K562 (cell line): ENCODE measurements at regions not wholly inside any gene's neighbourhood (a gene's known extent, or its start where the extent isn't known, plus 50 kb on each side); places are given as distances from the start of the nearest gene placed in this dataset.

Experiments used
- ATAC-seq: fragments of 200-7000 bp; cut with Tn5 transposase; 3 replicates; pipeline ENCODE4 v1.9.1; 2020; ENCODE audit warnings: moderate library complexity
- BruUV-seq: library from RNA; stranded (reverse); fragments of 400-500 nt; replicated peaks from 2 replicates; lab custom pipeline; 2021; lab: Mats Ljungman, UMichigan
- CTCF ChIA-PET: fragments of 300-600 bp; formaldehyde crosslinking; extraction: SDS; loops from one replicate; lab custom pipeline; 2021; ENCODE audit warnings: low intra/inter-chr PET ratio; lab: Yijun Ruan, JAX
- POLR2A ChIA-PET: fragments of 300-600, 350-650 bp; sonication (Branson Sonifier 250); formaldehyde crosslinking; extraction: SDS; loops from one replicate; lab custom pipeline; 2021; ENCODE audit warnings: antibody characterized with exemption, inconsistent platforms; lab: Yijun Ruan, JAX
- DNase-seq, 4 experiments: peaks; one replicate each; pipeline versions ENCODE4 v3.0.0 to v3.0.0-alpha.2; 2011 to 2018; ENCODE audit warnings: low spot score in 3 of 4, mixed read lengths in 3 of 4; ENCODE audit errors: extremely low read depth in 1 of 4
- FAIRE-seq: peaks from 2 replicates; lab custom pipeline; 2011; peaks lifted over from hg19 to GRCh38; lab: Jason Lieb, UNC
- H2AFZ ChIP-seq: 2 replicates; pipeline ENCODE4 v1.6.0; 2011; ENCODE audit warnings: low read depth, low read length, control low read depth, inconsistent platforms
- H3K27ac ChIP-seq: fragments of 200-600 bp; 3 replicates; pipeline ENCODE4 v1.8.0; 2011; ENCODE audit warnings: low read depth, mild to moderate bottlenecking, control low read depth, inconsistent platforms, low read length, moderate library complexity, mixed read lengths; ENCODE audit errors: extremely low read depth
- H3K27me3 ChIP-seq, 2 experiments: fragments of 300-600 bp in 1 of 2; 2 replicates in 1 of 2; 3 replicates in 1 of 2; pipeline versions ENCODE4 v1.6.0 to v1.8.0; 2011; ENCODE audit warnings: inconsistent platforms in 2 of 2, low read length in 2 of 2, mild to moderate bottlenecking in 1 of 2, mixed read lengths in 1 of 2, moderate library complexity in 1 of 2; ENCODE audit not compliant: control insufficient read depth in 2 of 2, insufficient read depth in 2 of 2
- H3K36me3 ChIP-seq: fragments of 300-600 bp; 3 replicates; pipeline ENCODE4 v1.8.0; 2011; ENCODE audit warnings: mild to moderate bottlenecking, low read length, inconsistent platforms; ENCODE audit not compliant: control insufficient read depth, insufficient read depth
- H3K4me1 ChIP-seq, 2 experiments: fragments of 200-600 bp in 1 of 2; replicated peaks in 1 of 2; 2 replicates in 1 of 2; 3 replicates in 1 of 2; pipeline versions ENCODE4 v1.5.1 to v1.8.0; 2011; ENCODE audit warnings: inconsistent platforms in 2 of 2, low read length in 2 of 2, mild to moderate bottlenecking in 1 of 2, mixed read lengths in 1 of 2, moderate library complexity in 1 of 2; ENCODE audit not compliant: control insufficient read depth in 2 of 2, insufficient read depth in 2 of 2
- H3K4me2 ChIP-seq: 2 replicates; pipeline ENCODE4 v1.6.1; 2011; ENCODE audit warnings: low read length, control low read depth, inconsistent platforms, mixed read lengths; ENCODE audit not compliant: insufficient read depth
- H3K4me3 ChIP-seq: fragments of 200-600 bp; sonication (generic), shearing (Covaris generic); 2 replicates; pipeline ENCODE4 v1.5.1; 2016; ENCODE audit warnings: control low read depth, inconsistent platforms
- H3K79me2 ChIP-seq: fragments of 200-600 bp; 3 replicates; pipeline ENCODE4 v1.8.0; 2011; ENCODE audit warnings: low read length, inconsistent platforms; ENCODE audit not compliant: control insufficient read depth, insufficient read depth
- H3K9ac ChIP-seq, 2 experiments: 2 replicates each; pipeline versions ENCODE4 v1.6.0 to v1.6.1; 2011; ENCODE audit warnings: low read depth in 2 of 2, low read length in 2 of 2, control low read depth in 1 of 2, inconsistent platforms in 1 of 2, mild to moderate bottlenecking in 1 of 2, mixed read lengths in 1 of 2; ENCODE audit not compliant: insufficient read depth in 1 of 2
- H3K9me1 ChIP-seq: one replicate; pipeline ENCODE4 v1.6.0; 2011; ENCODE audit warnings: inconsistent platforms, mild to moderate bottlenecking, low read length, moderate library complexity; ENCODE audit not compliant: control insufficient read depth, insufficient read depth
- H3K9me3 ChIP-seq: replicated peaks from 2 replicates; pipeline ENCODE4 v1.5.1; 2011; ENCODE audit warnings: low read depth, low read length, inconsistent platforms; ENCODE audit not compliant: control insufficient read depth, insufficient read depth
- H4K20me1 ChIP-seq: replicated peaks from 2 replicates; pipeline ENCODE4 v1.6.1; 2011; ENCODE audit warnings: low read length, inconsistent platforms, mixed read lengths; ENCODE audit not compliant: control insufficient read depth, insufficient read depth
- CBX1 ChIP-seq: sonication (generic); IDR thresholded peaks from 2 replicates; pipeline ENCODE4 v1.6.1; 2016; ENCODE audit warnings: antibody characterized with exemption, low read depth, mild to moderate bottlenecking
- HEY1 ChIP-seq: fragments of 250-450 bp; sonication (Bioruptor Pico); IDR thresholded peaks from 2 replicates; pipeline ENCODE4 v1.5.0; 2020; ENCODE audit warnings: mild to moderate bottlenecking, moderate library complexity, borderline replicate concordance
- JUNB ChIP-seq: fragments of 450-650 bp; formaldehyde crosslinking; conservative IDR thresholded peaks from 2 replicates; pipeline ENCODE4 v1.4.0; 2020; ENCODE audit warnings: mild to moderate bottlenecking
- KLF13 ChIP-seq: fragments of 450-650 bp; IDR thresholded peaks from 2 replicates; pipeline ENCODE4 v1.6.1; 2016; ENCODE audit warnings: missing genetic modification characterization, low read depth, mild to moderate bottlenecking, missing compliant biosample characterization, moderate library complexity, borderline replicate concordance
- MCM2 ChIP-seq: fragments of 450-650 bp; IDR thresholded peaks from 2 replicates; pipeline ENCODE4 v1.6.1; 2017; ENCODE audit warnings: low read depth, mild to moderate bottlenecking
- MCM5 ChIP-seq: fragments of 450-650 bp; IDR thresholded peaks from 2 replicates; pipeline ENCODE4 v1.6.1; 2016; ENCODE audit warnings: low read depth
- OTX1 ChIP-seq: fragments of 450-650 bp; formaldehyde crosslinking; IDR thresholded peaks from 2 replicates; pipeline ENCODE4 v1.4.0; 2022; ENCODE audit warnings: mild to moderate bottlenecking
- SPI1 ChIP-seq: IDR thresholded peaks from 2 replicates; pipeline ENCODE4 v1.6.1; 2011; ENCODE audit warnings: low read depth, low read length, control low read depth, borderline replicate concordance
- TAF7 ChIP-seq: fragments of 450-650 bp; IDR thresholded peaks from 2 replicates; pipeline ENCODE4 v1.6.1; 2016; ENCODE audit warnings: missing genetic modification characterization, missing compliant biosample characterization
- TCFL5 ChIP-seq: fragments of 250-450 bp; sonication (Bioruptor Pico); conservative IDR thresholded peaks from 2 replicates; pipeline ENCODE4 v1.6.1; 2021; ENCODE audit warnings: mild to moderate bottlenecking, moderate library complexity, matching md5 sums
- TEAD1 ChIP-seq, 2 experiments: fragments of 450-650 bp in 1 of 2; sonication (generic) in 1 of 2; formaldehyde crosslinking; IDR thresholded peaks; 2 replicates each; pipeline versions ENCODE4 v1.4.0 to v1.8.0; 2020 to 2022; ENCODE audit warnings: mild to moderate bottlenecking in 2 of 2, missing genetic modification reagents in 1 of 2
- ZNF184 ChIP-seq: sonication (generic); formaldehyde crosslinking; IDR thresholded peaks from 2 replicates; pipeline ENCODE4 v1.5.0; 2020; ENCODE audit warnings: missing genetic modification reagents
- ZNF263 ChIP-seq: sonication (generic); formaldehyde crosslinking; IDR thresholded peaks from 2 replicates; pipeline ENCODE4 v1.8.0; 2022; ENCODE audit warnings: mild to moderate bottlenecking, missing genetic modification reagents, borderline replicate concordance
- ZNF507 ChIP-seq: conservative IDR thresholded peaks from 2 replicates; pipeline ENCODE4 v1.6.1; 2017; ENCODE audit warnings: missing genetic modification characterization, missing compliant biosample characterization
- ZNF717 ChIP-seq: fragments of 250-450 bp; sonication (Bioruptor Pico); IDR thresholded peaks from 2 replicates; pipeline ENCODE4 v1.5.0; 2021
- WGBS: fragments of 100-300 bp; shearing (Covaris generic); methylation state at CpG from one replicate; pipeline ENCODE4 v1.1.6; 2016; ENCODE audit warnings: low coverage, mixed read lengths; ENCODE audit not compliant: insufficient coverage; ENCODE audit errors: missing lambda C conversion rate; 5-methylcytosine and 5-hydroxymethylcytosine counted together
- in situ Hi-C: fragments of 300-500 bp; cut with MboI; formaldehyde crosslinking; loops from 4 replicates; pipeline ENCODE4 v1.15.0; 2018; ENCODE audit warnings: inconsistent platforms, mixed read lengths
- intact Hi-C: fragments of 100-400 bp; cut with micrococcal nuclease; formaldehyde crosslinking; loops from 2 replicates; pipeline ENCODE4 v1.14.2; 2022
- TF ChIP-seq, protein P1 (sequence below), 3 experiments: IDR thresholded peaks in 2 of 3; conservative IDR thresholded peaks in 1 of 3; 2 replicates each; pipeline ENCODE4 v1.5.1; 2011 to 2012; ENCODE audit warnings: low read length in 3 of 3, mild to moderate bottlenecking in 3 of 3, control low read depth in 2 of 3, improper control_type of control experiment in 1 of 3, inconsistent platforms in 1 of 3, low read depth in 1 of 3, mixed read lengths in 1 of 3, moderate library complexity in 1 of 3; ENCODE audit not compliant: insufficient read depth in 2 of 3
- TF ChIP-seq, protein P2 (sequence below): fragments of 250-450 bp; sonication (Bioruptor Pico); IDR thresholded peaks from 2 replicates; pipeline ENCODE4 v1.5.0; 2020; ENCODE audit warnings: mild to moderate bottlenecking

DNA sequence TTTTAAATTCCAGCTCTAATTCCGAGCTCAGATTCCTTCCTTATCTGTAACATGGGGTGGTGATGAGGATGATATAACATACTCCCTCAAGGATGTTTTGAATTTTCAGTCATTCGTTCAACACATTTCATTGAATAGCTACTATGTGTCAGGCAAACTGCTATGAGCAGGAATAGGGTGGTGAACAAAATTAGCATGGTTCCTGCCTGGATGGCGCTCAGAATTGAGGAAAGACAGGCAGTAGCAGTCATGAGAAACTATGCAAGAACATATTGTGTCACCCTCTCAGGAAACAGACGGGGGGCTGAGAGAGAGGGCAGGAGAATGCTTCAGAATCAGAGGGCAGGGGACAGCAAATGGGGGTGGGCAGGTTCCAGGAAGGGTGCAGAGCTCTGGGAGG lies 265.2 kb downstream of the NSG2 start:
- no peak for TF ChIP-seq ZNF717
- TF ChIP-seq CBX1: no peak
- TF ChIP-seq TCFL5 (CRISPR knock-in tag): no peak
- no peak for TF ChIP-seq OTX1 (CRISPR knock-in tag)
- TF ChIP-seq, protein P1, sequence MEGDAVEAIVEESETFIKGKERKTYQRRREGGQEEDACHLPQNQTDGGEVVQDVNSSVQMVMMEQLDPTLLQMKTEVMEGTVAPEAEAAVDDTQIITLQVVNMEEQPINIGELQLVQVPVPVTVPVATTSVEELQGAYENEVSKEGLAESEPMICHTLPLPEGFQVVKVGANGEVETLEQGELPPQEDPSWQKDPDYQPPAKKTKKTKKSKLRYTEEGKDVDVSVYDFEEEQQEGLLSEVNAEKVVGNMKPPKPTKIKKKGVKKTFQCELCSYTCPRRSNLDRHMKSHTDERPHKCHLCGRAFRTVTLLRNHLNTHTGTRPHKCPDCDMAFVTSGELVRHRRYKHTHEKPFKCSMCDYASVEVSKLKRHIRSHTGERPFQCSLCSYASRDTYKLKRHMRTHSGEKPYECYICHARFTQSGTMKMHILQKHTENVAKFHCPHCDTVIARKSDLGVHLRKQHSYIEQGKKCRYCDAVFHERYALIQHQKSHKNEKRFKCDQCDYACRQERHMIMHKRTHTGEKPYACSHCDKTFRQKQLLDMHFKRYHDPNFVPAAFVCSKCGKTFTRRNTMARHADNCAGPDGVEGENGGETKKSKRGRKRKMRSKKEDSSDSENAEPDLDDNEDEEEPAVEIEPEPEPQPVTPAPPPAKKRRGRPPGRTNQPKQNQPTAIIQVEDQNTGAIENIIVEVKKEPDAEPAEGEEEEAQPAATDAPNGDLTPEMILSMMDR (IDR thresholded peaks at IDR 0.05 in 2 of 3, conservative IDR thresholded peaks at IDR 0.05 in 1 of 3; ENCODE audit: insufficient read depth in 2 of 3, low read depth in 1 of 3, low read length in 3 of 3): no peak
- TF ChIP-seq TAF7: no peak
- no peak for TF ChIP-seq MCM5
- TF ChIP-seq ZNF184 (CRISPR knock-in tag): no peak
- TF ChIP-seq, protein P2, sequence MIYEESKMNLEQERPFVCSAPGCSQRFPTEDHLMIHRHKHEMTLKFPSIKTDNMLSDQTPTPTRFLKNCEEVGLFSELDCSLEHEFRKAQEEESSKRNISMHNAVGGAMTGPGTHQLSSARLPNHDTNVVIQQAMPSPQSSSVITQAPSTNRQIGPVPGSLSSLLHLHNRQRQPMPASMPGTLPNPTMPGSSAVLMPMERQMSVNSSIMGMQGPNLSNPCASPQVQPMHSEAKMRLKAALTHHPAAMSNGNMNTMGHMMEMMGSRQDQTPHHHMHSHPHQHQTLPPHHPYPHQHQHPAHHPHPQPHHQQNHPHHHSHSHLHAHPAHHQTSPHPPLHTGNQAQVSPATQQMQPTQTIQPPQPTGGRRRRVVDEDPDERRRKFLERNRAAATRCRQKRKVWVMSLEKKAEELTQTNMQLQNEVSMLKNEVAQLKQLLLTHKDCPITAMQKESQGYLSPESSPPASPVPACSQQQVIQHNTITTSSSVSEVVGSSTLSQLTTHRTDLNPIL (CRISPR knock-in tag): no peak
- TF ChIP-seq ZNF263 (CRISPR knock-in tag): no peak
- TF ChIP-seq JUNB (CRISPR knock-in tag): no peak
- no peak for TF ChIP-seq ZNF507 (tag)
- TF ChIP-seq TEAD1 (CRISPR knock-in tag; IDR thresholded peaks at IDR 0.05): no peak
- TF ChIP-seq SPI1: no peak
- TF ChIP-seq MCM2: no peak
- TF ChIP-seq KLF13: no peak
- no peak for TF ChIP-seq HEY1 (CRISPR knock-in tag)
- Histone ChIP-seq H2AFZ (no peak overlapping the region), H3K4me2 (no peak overlapping the region), H3K36me3 (no peaks in the 10 kb centered on the region), H3K79me2 (no peaks in the 10 kb centered on the region), H3K9me1 (no peaks in the 10 kb centered on the region), H3K27me3 (peaks cover 15 to 80% of the 10 kb centered on the region in 2 experiments), H3K4me1 (peaks cover 0 to 15% of the 10 kb centered on the region in 2 experiments; a peak in 2 of 5 replicates), H3K9me3 (no peaks in the 10 kb centered on the region), H3K9ac (no peak overlapping the region; a peak in 1 of 4 replicates), H3K27ac (no peak overlapping the region), H4K20me1 (no peaks in the 10 kb centered on the region; the same call in 1 of the 2 replicates), H3K4me3 (no peak overlapping the region)
- FAIRE-seq: no peak
- 0% methylated on average over 4 of the region's 4 CpGs for WGBS
- no peak for DNase-seq
- no TSS peak for BruUV-seq
- ChIA-PET CTCF (interaction anchor here (0.7 kb wide), 1 partner anchor 1198 kb away, joined by 3 read pairs; no protein-coding TSS in a partner anchor), POLR2A (interaction anchor here (0.6 kb wide), 1 partner anchor 1345 kb away, joined by 3 read pairs; no protein-coding TSS in a partner anchor)
- no peak for ATAC-seq
- in situ Hi-C loops: loop anchor here (10.0 to 25.0 kb wide), 3 partner anchors 266 to 1598 kb away; partner anchors contain the start of genes BOD1 and NSG2
- intact Hi-C loops: no loop called here
